GM18951 (cell line): ENCODE measurements at regions not wholly inside any gene's neighbourhood (a gene's known extent, or its start where the extent isn't known, plus 50 kb on each side); places are given as distances from the start of the nearest gene placed in this dataset.

Source experiments
- POLR2A ChIP-seq: IDR thresholded peaks from 4 replicates; pipeline ENCODE4 v1.6.1; 2011; ENCODE audit warnings: mild to moderate bottlenecking; ENCODE audit not compliant: insufficient read length, insufficient read depth; ENCODE audit errors: extremely low read depth
- in situ Hi-C: fragments of 300-500 bp; cut with MboI; formaldehyde crosslinking; loops from one replicate; pipeline ENCODE4 v1.12.0; 2022; ENCODE audit warnings: low sequenced_read_pairs, mixed read lengths, inconsistent platforms; ENCODE audit not compliant: unreplicated experiment

GRCh38 chr5:128673970-128674369, 135.9 kb upstream of the FBN2 start:
- TF ChIP-seq POLR2A, result no peak
- in situ Hi-C loops, result loop anchor here (25.0 kb wide), 1 partner anchor 462 kb away; no protein-coding TSS in a partner anchor

DNA sequence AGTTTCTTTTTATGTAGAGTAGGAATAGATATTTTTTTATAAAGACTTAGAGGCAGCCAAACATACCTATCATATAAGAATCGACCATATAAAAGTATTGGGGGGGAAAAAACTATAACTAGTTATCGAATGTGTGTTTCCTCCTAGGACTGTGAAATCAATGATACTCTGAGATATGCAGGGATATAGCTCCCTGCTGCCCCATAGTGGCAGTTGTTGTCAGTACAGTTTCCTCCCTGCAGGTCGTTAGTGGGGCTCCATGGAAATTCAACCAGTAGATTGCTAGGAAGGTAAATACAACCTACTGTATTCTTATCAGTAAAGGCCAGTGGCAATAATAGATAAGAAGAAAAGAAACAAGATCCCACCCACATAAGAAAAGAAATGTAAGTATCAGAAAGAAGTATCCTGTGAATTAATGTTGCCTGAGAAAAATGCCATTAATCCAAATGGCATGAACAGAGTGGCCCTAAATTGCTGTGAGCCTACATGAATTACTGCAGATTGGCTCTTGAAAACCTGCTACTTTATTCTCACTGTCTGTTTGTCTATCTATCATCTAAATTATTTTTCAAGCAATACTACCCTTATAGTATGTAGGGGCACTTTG, 136.9 kb upstream of the FBN2 start:
- in situ Hi-C loops, result loop anchor here (25.0 kb wide), 1 partner anchor 463 kb away; no protein-coding TSS in a partner anchor
- TF ChIP-seq POLR2A, result no peak

- in situ Hi-C loops, result no loop called here
These were observed 143.1 kb upstream of the FBN2 start for GRCh38 chr5:128681096-128681495.

GRCh38 chr5:128681764-128682592, 143.9 kb upstream of the FBN2 start:
- in situ Hi-C loops, result no loop called here
- no peak for TF ChIP-seq POLR2A

More at GRCh38 chr5:128681096-128681495, 143.1 kb upstream of the FBN2 start:
- TF ChIP-seq POLR2A, result no peak

DNA sequence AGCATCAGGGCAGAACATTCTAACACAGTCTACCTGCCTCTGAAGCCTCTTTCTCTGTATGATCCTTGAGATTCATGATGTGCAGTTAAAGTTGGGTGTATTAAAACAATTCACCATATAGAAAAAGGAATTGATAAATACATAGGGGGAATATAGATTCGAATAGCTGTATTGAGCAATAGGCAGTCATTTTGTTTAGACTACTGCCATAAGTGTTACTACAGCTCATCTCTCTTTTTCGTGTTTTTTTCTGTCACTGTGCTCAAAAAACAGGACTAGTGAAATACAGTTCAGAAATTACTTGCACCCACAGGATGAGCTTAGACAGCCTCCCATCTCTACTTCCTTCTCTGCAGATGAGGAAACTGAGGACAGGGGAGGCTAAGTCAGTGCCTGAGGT, 144.6 kb upstream of the FBN2 start:
- no peak for TF ChIP-seq POLR2A
- in situ Hi-C loops, result no loop called here

- no peak for TF ChIP-seq POLR2A
- in situ Hi-C loops, result no loop called here
These were observed 146.9 kb upstream of the FBN2 start for GRCh38 chr5:128684961-128685360.

DNA sequence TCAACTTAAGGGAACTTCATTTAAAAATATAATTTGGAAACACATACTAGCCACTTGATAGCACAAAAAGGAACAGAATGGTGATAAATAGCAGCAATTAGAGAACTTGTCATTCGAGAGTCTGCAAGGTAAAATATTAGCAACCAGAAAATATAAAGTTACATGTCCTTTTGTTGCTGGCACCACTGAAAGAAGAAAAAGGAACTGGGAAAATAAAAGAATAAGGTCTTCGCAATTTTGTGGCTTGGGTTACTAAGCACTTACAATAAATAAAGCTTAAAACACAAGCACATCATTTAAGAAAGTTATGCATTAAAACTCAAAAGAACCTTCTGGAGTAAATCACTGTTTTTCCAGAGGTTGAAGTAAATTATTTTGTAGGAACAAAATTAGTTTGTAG, 149.9 kb upstream of the FBN2 start:
- no peak for TF ChIP-seq POLR2A
- in situ Hi-C loops, result no loop called here

DNA sequence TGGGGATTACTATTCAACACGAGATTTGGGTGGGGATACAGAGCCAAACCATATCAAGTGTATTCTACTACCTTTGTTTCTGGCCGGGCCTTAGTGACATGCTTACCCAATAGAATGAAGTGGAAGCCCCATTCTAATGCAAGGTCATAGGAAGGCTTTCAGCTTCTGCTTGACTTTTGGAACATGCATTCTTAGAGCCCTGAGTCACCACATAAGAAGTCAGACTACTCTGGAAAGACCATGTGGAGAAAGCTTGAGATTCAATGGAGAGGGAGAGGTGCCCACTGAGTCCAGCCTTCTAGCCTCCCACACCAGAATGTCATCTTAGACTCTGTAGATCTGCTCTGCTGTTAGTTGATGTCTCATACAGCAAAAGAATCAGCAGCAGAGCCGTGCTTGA, 155.7 kb upstream of the FBN2 start:
- TF ChIP-seq POLR2A, result no peak

GRCh38 chr5:128695791-128696530, 157.9 kb upstream of the FBN2 start:
- in situ Hi-C loops, result no loop called here
- no peak for TF ChIP-seq POLR2A

More for the DNA sequence above, 155.7 kb upstream of the FBN2 start:
- in situ Hi-C loops, result no loop called here

DNA sequence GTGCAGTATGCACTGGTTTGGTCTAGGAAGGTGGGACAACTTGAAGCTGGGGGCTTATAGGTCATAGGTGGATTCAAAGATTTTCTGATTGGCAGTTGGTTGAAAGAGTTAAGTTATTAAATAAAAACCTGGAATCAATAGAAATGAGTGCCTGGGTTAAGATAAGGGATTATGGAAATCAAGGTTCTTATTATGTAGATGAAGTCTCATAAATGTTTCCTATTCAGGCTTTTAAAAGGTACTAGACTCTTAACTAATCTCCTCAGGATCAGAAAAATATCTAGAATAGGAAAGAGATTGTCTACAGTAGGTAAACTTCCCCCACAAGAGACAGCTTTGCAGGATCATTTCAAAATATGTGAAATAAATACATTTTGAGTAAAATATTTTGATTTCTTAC, 163.3 kb upstream of the FBN2 start:
- in situ Hi-C loops, result no loop called here
- TF ChIP-seq POLR2A, result no peak

GRCh38 chr5:128703322-128703721, 165.3 kb upstream of the FBN2 start:
- no peak for TF ChIP-seq POLR2A
- in situ Hi-C loops, result no loop called here

GRCh38 chr5:128706269-128706668, 168.2 kb upstream of the FBN2 start:
- no peak for TF ChIP-seq POLR2A
- in situ Hi-C loops, result no loop called here

DNA sequence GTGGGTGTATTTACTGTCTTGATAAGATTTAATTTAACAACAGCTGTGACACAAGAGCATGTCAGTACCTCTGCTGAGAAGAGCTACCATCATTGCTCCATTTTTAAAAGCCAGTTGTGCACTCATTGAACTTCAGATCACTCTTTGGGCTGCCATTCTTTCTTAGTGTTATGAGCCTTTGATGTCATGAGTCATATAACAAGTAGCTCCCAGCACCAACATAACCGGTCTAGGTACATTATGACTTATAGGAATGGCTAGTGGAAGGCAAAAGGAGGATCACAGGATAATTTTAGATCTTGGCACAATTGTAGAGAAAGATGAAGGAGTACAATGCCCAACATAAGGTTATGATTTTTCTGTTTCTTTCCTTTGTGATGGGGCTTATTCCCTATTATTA, 170.8 kb upstream of the FBN2 start:
- in situ Hi-C loops, result no loop called here
- TF ChIP-seq POLR2A, result no peak
